ENCODE measurements at regions not wholly inside any gene's neighbourhood (a gene's known extent, or its start where the extent isn't known, plus 50 kb on each side); places are given as distances from the start of the nearest gene placed in this dataset.

DNA sequence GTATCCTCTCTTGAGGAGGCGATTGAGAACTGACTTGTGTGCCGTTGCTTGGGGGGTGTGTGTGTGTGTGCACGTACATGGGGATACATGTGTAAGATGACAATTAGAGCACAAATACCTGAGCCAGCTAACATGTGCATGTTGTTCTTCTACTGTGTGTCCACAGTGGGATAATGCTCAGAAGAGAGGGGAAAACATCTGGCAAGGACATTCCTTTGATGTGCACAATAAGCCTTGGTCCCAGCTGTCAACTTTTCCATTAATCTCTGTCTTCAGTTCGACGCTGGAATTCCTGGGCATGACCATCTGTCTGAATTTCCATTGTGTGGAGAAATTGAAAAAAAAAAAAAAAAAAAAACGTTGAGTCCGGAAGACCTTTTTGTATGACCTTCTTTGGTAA, 592.0 kb upstream of the GALNTL6 start:
- H2AFZ ChIP-seq (ENCODE audit: low read depth, low read length): no peak overlapping the region
- H3K4me2 ChIP-seq (ENCODE audit: low read length): no peak overlapping the region
- no peak overlapping the region for H3K9ac ChIP-seq (ENCODE audit: low read length)
- H3K79me2 ChIP-seq (replicated peaks; ENCODE audit: insufficient read depth, low read length): no peaks in the 10 kb centered on the region
- no peaks in the 10 kb centered on the region for H3F3A ChIP-seq (ENCODE audit: insufficient read depth, low read length, poor library complexity, severe bottlenecking)
- H3K27me3 ChIP-seq (ENCODE audit: insufficient read depth, low read depth, low read length): no peaks in the 10 kb centered on the region
- no peaks in the 10 kb centered on the region for H3K9me2 ChIP-seq (ENCODE audit: insufficient read depth, low read length)
- no peaks in the 10 kb centered on the region for H3K36me3 ChIP-seq (ENCODE audit: insufficient read depth, low read length)
- H3K9me3 ChIP-seq (ENCODE audit: low read length): no peaks in the 10 kb centered on the region
- no peaks in the 10 kb centered on the region for H4K20me1 ChIP-seq (ENCODE audit: insufficient read depth)
- TF ChIP-seq, protein P1, sequence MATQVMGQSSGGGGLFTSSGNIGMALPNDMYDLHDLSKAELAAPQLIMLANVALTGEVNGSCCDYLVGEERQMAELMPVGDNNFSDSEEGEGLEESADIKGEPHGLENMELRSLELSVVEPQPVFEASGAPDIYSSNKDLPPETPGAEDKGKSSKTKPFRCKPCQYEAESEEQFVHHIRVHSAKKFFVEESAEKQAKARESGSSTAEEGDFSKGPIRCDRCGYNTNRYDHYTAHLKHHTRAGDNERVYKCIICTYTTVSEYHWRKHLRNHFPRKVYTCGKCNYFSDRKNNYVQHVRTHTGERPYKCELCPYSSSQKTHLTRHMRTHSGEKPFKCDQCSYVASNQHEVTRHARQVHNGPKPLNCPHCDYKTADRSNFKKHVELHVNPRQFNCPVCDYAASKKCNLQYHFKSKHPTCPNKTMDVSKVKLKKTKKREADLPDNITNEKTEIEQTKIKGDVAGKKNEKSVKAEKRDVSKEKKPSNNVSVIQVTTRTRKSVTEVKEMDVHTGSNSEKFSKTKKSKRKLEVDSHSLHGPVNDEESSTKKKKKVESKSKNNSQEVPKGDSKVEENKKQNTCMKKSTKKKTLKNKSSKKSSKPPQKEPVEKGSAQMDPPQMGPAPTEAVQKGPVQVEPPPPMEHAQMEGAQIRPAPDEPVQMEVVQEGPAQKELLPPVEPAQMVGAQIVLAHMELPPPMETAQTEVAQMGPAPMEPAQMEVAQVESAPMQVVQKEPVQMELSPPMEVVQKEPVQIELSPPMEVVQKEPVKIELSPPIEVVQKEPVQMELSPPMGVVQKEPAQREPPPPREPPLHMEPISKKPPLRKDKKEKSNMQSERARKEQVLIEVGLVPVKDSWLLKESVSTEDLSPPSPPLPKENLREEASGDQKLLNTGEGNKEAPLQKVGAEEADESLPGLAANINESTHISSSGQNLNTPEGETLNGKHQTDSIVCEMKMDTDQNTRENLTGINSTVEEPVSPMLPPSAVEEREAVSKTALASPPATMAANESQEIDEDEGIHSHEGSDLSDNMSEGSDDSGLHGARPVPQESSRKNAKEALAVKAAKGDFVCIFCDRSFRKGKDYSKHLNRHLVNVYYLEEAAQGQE (IDR thresholded peaks at IDR 0.05; ENCODE audit: borderline replicate concordance): no peak
- TF ChIP-seq EZH2 (IDR thresholded peaks at IDR 0.05; ENCODE audit: borderline replicate concordance, insufficient read depth, low read length, poor library complexity, severe bottlenecking) (no peak), SMC3 (conservative IDR thresholded peaks at IDR 0.05; ENCODE audit: poor library complexity) (no peak), EP300 (conservative IDR thresholded peaks at IDR 0.05; ENCODE audit: poor library complexity, severe bottlenecking) (no peak), TAF1 (IDR thresholded peaks at IDR 0.05; ENCODE audit: low read depth) (no peak), MXI1 (conservative IDR thresholded peaks at IDR 0.05; ENCODE audit: poor library complexity, severe bottlenecking) (no peak), POLR2AphosphoS5 (IDR thresholded peaks at IDR 0.05) (no peak), RAD21 (conservative IDR thresholded peaks at IDR 0.05) (no peak)
- TF ChIP-seq, protein P2, sequence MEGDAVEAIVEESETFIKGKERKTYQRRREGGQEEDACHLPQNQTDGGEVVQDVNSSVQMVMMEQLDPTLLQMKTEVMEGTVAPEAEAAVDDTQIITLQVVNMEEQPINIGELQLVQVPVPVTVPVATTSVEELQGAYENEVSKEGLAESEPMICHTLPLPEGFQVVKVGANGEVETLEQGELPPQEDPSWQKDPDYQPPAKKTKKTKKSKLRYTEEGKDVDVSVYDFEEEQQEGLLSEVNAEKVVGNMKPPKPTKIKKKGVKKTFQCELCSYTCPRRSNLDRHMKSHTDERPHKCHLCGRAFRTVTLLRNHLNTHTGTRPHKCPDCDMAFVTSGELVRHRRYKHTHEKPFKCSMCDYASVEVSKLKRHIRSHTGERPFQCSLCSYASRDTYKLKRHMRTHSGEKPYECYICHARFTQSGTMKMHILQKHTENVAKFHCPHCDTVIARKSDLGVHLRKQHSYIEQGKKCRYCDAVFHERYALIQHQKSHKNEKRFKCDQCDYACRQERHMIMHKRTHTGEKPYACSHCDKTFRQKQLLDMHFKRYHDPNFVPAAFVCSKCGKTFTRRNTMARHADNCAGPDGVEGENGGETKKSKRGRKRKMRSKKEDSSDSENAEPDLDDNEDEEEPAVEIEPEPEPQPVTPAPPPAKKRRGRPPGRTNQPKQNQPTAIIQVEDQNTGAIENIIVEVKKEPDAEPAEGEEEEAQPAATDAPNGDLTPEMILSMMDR (IDR thresholded peaks at IDR 0.05; ENCODE audit: poor library complexity, severe bottlenecking): no peak
- H3K27ac ChIP-seq (ENCODE audit: low read length): no peak overlapping the region
- H3K4me3 ChIP-seq (ENCODE audit: low read length): no peak overlapping the region

DNA sequence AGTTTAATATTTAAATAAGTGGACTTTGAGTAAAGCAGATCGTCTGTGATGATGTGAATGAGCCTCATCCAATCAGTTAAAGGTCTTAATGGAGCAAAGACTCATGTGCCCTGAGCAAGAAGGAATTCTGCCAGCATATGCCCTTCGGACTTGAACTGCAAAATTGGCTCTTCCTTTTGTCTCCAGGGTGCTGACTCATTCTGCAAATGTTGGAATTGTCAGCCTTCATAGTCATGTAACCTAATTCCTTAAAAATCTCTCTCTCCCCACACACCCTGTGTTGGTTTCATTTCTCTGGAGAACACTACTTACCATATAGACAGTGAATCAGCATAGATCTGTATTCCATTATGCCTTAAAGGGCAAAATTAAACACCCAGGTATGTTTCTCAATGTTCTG, 609.8 kb upstream of the GALNTL6 start:
- no peaks in the 10 kb centered on the region for H3F3A ChIP-seq (ENCODE audit: insufficient read depth, low read length, poor library complexity, severe bottlenecking)
- no peaks in the 10 kb centered on the region for H4K20me1 ChIP-seq (ENCODE audit: insufficient read depth)
- H3K79me2 ChIP-seq (replicated peaks; ENCODE audit: insufficient read depth, low read length): no peaks in the 10 kb centered on the region
- no peaks in the 10 kb centered on the region for H3K9me3 ChIP-seq (ENCODE audit: low read length)
- no peak overlapping the region for H3K4me3 ChIP-seq (ENCODE audit: low read length)
- H3K9ac ChIP-seq (ENCODE audit: low read length): no peak overlapping the region
- H3K9me2 ChIP-seq (ENCODE audit: insufficient read depth, low read length): no peaks in the 10 kb centered on the region
- no peak overlapping the region for H2AFZ ChIP-seq (ENCODE audit: low read depth, low read length)
- H3K27ac ChIP-seq (ENCODE audit: low read length): no peak overlapping the region
- H3K36me3 ChIP-seq (ENCODE audit: insufficient read depth, low read length): no peaks in the 10 kb centered on the region
- H3K27me3 ChIP-seq (ENCODE audit: insufficient read depth, low read depth, low read length): no peaks in the 10 kb centered on the region
- TF ChIP-seq SMC3 (conservative IDR thresholded peaks at IDR 0.05; ENCODE audit: poor library complexity): no peak
- TF ChIP-seq, protein P1 (IDR thresholded peaks at IDR 0.05; ENCODE audit: borderline replicate concordance): no peak
- TF ChIP-seq RAD21 (conservative IDR thresholded peaks at IDR 0.05): no peak
- no peak for TF ChIP-seq TAF1 (IDR thresholded peaks at IDR 0.05; ENCODE audit: low read depth)
- TF ChIP-seq, protein P2 (IDR thresholded peaks at IDR 0.05; ENCODE audit: poor library complexity, severe bottlenecking): no peak
- TF ChIP-seq MXI1 (conservative IDR thresholded peaks at IDR 0.05; ENCODE audit: poor library complexity, severe bottlenecking): no peak
- TF ChIP-seq EP300 (conservative IDR thresholded peaks at IDR 0.05; ENCODE audit: poor library complexity, severe bottlenecking): no peak
- no peak for TF ChIP-seq EZH2 (IDR thresholded peaks at IDR 0.05; ENCODE audit: borderline replicate concordance, insufficient read depth, low read length, poor library complexity, severe bottlenecking)
- TF ChIP-seq POLR2AphosphoS5 (IDR thresholded peaks at IDR 0.05): no peak
- H3K4me2 ChIP-seq (ENCODE audit: low read length): no peak overlapping the region
